Adrenal gland (tissue), 9 donors: ENCODE measurements at regions not wholly inside any gene's neighbourhood (a gene's known extent, or its start where the extent isn't known, plus 50 kb on each side); places are given as distances from the start of the nearest gene placed in this dataset.
"Not testable (repeated sequence)": the region's sequence is repeated elsewhere in the genome, so short reads cannot be mapped to it uniquely, and the experiment has no call there.

Experiments used
- DNase-seq, 7 donors: peaks; one replicate each; pipeline ENCODE4 v3.0.0-alpha.2; 2019 to 2020
- H3K27ac ChIP-seq, 5 donors: fragments of 200-600 bp; sonication (generic) in 4 of 5; 1 replicate in 3 of 5; 2 replicates in 2 of 5; pipeline versions ENCODE4 v1.5.1 to v1.8.0; 2016 to 2020; ENCODE audit warnings: mild to moderate bottlenecking in 1 of 5
- H3K27me3 ChIP-seq: fragments of 200-600 bp; 2 replicates; pipeline ENCODE4 v1.8.0; 2021
- H3K36me3 ChIP-seq, 2 donors: fragments of 200-600 bp; replicated peaks in 1 of 2; 1 replicate in 1 of 2; 2 replicates in 1 of 2; pipeline versions ENCODE4 v1.5.1 to v1.8.0; 2018 to 2022
- H3K4me1 ChIP-seq, 2 donors: fragments of 200-600 bp; replicated peaks in 1 of 2; 1 replicate in 1 of 2; 2 replicates in 1 of 2; pipeline versions ENCODE4 v1.5.1 to v1.8.0; 2018 to 2021
- H3K4me3 ChIP-seq, 4 donors: fragments of 200-600 bp; sonication (generic) in 3 of 4; one replicate each; pipeline ENCODE4 v1.5.1; 2016 to 2018
- H3K9me3 ChIP-seq, 3 donors: fragments of 200-600 bp; sonication (generic) in 1 of 3; replicated peaks in 1 of 3; 1 replicate in 2 of 3; 2 replicates in 1 of 3; pipeline versions ENCODE4 v1.5.1 to v1.8.0; 2016 to 2021
- POLR2A ChIP-seq, 2 donors: fragments of 450-650 bp; IDR thresholded peaks; one replicate each; pipeline ENCODE4 v1.6.1; 2017; ENCODE audit warnings: antibody characterized with exemption in 2 of 2, mild to moderate bottlenecking in 2 of 2, moderate library complexity in 1 of 2
- WGBS, 4 donors: extraction: QIAGEN DNeasy Blood & Tissue Kit in 2 of 4; methylation state at CpG; one replicate each; pipeline versions ENCODE4 v1.1.5 to v1.1.7; 2013 to 2017; 5-methylcytosine and 5-hydroxymethylcytosine counted together
- intact Hi-C, 2 donors: fragments of 100-400 bp; cut with DNase I; formaldehyde crosslinking; loops; one replicate each; pipeline versions ENCODE4 v1.14.1 to v1.15.0; 2022 to 2023
- TF ChIP-seq, protein P1 (sequence below), 6 experiments: fragments of 450-650 bp in 4 of 6; fragments of 200-600 bp in 2 of 6; sonication (generic) in 1 of 6; IDR thresholded peaks; 1 replicate in 5 of 6; 2 replicates in 1 of 6; pipeline versions ENCODE4 v1.5.1 to v1.8.0; 2016 to 2021; ENCODE audit warnings: antibody characterized with exemption in 6 of 6, mild to moderate bottlenecking in 2 of 6, moderate library complexity in 1 of 6
- donor health status: healthy with polysubstance abuse.
- donor health status: Bipolar disorder and iron deficiency.
- donor health status: DM: yes; HTN: yes; CAD: no.
- donor health status: DM: no; HTN: no; CAD: no.
- donor health status: DM: no; HTN: no; CAD: no.

DNA sequence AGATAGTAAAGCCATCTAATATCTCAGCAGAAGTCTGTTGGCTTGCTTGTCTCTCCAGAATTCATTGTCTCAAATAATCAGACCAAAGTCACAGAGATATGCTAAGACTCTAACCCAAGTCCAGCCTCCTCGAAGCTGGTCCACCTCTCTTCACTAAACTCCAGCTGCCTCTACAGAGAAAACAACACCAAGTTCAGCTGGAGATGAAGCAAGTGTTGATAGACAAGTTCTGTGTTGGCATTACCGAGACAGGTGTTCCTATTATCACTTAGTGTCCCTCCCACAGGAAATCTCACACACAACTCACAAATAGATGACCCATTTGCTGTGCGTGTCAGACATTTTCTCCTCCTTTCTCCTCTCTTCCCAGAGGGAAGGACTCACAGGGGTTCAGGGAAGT, 164.4 kb upstream of the ANKFN1 start:
- no peak for TF ChIP-seq POLR2A (IDR thresholded peaks at IDR 0.05)
- TF ChIP-seq, protein P1, sequence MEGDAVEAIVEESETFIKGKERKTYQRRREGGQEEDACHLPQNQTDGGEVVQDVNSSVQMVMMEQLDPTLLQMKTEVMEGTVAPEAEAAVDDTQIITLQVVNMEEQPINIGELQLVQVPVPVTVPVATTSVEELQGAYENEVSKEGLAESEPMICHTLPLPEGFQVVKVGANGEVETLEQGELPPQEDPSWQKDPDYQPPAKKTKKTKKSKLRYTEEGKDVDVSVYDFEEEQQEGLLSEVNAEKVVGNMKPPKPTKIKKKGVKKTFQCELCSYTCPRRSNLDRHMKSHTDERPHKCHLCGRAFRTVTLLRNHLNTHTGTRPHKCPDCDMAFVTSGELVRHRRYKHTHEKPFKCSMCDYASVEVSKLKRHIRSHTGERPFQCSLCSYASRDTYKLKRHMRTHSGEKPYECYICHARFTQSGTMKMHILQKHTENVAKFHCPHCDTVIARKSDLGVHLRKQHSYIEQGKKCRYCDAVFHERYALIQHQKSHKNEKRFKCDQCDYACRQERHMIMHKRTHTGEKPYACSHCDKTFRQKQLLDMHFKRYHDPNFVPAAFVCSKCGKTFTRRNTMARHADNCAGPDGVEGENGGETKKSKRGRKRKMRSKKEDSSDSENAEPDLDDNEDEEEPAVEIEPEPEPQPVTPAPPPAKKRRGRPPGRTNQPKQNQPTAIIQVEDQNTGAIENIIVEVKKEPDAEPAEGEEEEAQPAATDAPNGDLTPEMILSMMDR (IDR thresholded peaks at IDR 0.05), result no peak
- H3K27ac ChIP-seq, result no peak overlapping the region
- no peaks in the 10 kb centered on the region for H3K4me1 ChIP-seq
- intact Hi-C loops, result no loop called here
- 55 to 68% (median 62%) methylated on average over 3 of the region's 3 CpGs for WGBS, 4 donors
- H3K36me3 ChIP-seq, result no peaks in the 10 kb centered on the region
- no peak for DNase-seq
- no peaks in the 10 kb centered on the region for H3K9me3 ChIP-seq
- H3K27me3 ChIP-seq, result no peaks in the 10 kb centered on the region
- no peak overlapping the region for H3K4me3 ChIP-seq

DNA sequence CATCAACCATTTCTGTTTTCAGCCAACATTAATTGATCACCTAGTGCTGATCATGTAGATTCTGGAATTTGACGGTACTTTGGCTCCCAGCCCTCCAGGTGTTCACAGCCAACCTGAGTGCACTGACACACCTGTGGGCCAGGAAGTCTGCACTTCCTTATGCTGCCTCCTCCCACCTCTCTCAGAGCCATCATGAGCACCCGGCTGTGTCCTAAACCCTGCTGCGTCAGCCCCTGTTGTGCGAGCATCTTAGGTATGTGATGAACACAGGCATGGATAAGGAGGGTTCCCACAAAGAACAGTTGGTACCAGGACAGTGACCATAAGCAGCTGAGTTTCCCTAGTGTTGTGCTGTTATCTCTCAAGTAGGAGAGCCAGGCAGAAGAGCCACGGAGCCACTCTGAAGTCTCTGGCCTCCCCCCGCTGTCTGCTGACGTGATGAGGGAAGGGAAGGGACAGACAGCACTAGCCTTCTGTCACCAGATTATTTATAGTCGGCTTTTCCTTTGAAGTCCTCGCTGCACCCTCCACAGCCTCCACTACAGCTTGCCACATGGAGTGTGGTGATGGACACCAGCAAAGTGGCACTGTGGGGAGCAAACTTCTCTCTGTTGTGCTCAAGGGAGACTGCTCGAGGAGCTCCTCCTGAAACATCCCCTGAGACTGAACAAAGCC, 162.8 kb upstream of the ANKFN1 start:
- intact Hi-C loops, result no loop called here
- no peak overlapping the region for H3K4me3 ChIP-seq
- no peaks in the 10 kb centered on the region for H3K9me3 ChIP-seq
- H3K36me3 ChIP-seq, result no peaks in the 10 kb centered on the region
- no peaks in the 10 kb centered on the region for H3K27me3 ChIP-seq
- no peaks in the 10 kb centered on the region for H3K4me1 ChIP-seq
- TF ChIP-seq POLR2A (IDR thresholded peaks at IDR 0.05), result no peak
- TF ChIP-seq, protein P1 (IDR thresholded peaks at IDR 0.05), result no peak
- DNase-seq, result no peak
- no peak overlapping the region for H3K27ac ChIP-seq
- WGBS, 4 donors, result 22 to 34% (median 29%) methylated on average over 8 to 10 of the region's 10 CpGs

DNA sequence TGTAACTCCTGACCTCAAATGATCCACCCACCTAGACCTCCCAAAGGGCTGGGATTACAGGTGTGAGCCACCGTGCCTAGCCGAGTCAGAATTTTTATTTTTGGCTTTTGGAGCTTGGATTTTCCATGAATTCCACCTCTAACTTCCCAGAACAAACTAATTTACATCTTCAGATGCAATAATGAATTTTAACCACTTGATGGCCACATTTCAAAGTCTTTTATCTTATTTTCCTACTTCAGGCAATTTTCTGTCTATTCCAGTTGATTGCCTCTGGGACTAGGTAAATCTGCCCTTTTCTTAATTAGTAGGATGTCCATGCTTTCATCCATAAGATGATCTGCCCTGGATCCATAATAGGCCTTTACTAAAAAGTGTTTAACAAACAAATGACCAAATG, 156.4 kb upstream of the ANKFN1 start:
- 70 to 87% (median 83%) methylated on average over 2 of the region's 2 CpGs for WGBS, 4 donors

DNA sequence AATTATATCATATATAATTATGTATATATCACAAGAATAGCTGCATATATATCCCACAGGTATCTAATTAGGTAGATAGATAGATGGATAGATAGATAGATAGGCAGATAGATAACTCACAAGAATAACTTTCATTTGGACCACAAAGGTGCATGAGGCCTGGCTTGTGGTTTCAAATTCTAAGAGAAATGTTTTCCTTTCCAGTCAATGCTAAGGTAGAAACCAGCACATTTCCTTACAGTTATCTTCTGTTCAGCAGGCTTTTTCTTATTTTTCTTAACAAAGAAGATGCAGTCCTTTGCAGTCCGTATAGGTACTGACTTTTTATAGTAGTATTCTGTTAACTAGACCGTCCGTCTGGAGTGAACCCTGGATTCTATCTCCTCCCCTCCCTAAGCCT, 152.9 kb upstream of the ANKFN1 start:
- H3K36me3 ChIP-seq, result no peaks in the 10 kb centered on the region
- 77 to 82% (median 79%) methylated on average over 3 of the region's 3 CpGs for WGBS, 4 donors
- H3K27me3 ChIP-seq, result no peaks in the 10 kb centered on the region
- H3K4me1 ChIP-seq, result no peaks in the 10 kb centered on the region
- H3K4me3 ChIP-seq, result no peak overlapping the region
- intact Hi-C loops, result loop anchor here in 1 of 2 donors (10.0 kb wide), 1 partner anchor 64 kb away; no protein-coding TSS in a partner anchor
- no peak for DNase-seq
- H3K9me3 ChIP-seq, result no peaks in the 10 kb centered on the region
- H3K27ac ChIP-seq, result no peak overlapping the region
- no peak for TF ChIP-seq POLR2A (IDR thresholded peaks at IDR 0.05)
- TF ChIP-seq, protein P1 (IDR thresholded peaks at IDR 0.05), result no peak

More for the DNA sequence above, 156.4 kb upstream of the ANKFN1 start:
- H3K36me3 ChIP-seq, result no peaks in the 10 kb centered on the region
- no peak overlapping the region for H3K27ac ChIP-seq
- intact Hi-C loops, result no loop called here
- H3K4me3 ChIP-seq, result no peak overlapping the region
- DNase-seq, result no peak
- TF ChIP-seq, protein P1 (IDR thresholded peaks at IDR 0.05), result no peak
- TF ChIP-seq POLR2A (IDR thresholded peaks at IDR 0.05), result no peak
- no peaks in the 10 kb centered on the region for H3K9me3 ChIP-seq
- no peaks in the 10 kb centered on the region for H3K27me3 ChIP-seq
- H3K4me1 ChIP-seq, result no peaks in the 10 kb centered on the region

DNA sequence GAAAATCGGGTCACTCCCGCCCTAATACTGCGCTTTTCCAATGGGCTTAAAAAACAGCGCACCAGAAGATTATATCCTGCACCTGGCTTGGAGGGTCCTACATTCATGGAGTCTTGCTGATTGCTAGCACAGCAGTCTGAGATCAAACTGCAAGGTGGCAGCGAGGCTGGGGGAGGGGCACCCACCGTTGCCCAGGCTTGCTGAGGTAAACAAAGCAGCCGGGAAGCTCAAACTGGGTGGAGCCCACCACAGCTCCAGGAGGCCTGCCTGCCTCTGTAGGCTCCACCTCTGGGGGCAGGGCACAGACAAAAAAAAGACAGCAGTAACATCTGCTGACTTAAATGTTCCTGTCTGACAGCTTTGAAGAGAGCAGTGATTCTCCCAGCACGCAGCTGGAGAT, 150.6 kb upstream of the ANKFN1 start:
- not testable (repeated sequence) for H3K4me1 ChIP-seq, H3K9me3 ChIP-seq, H3K27me3 ChIP-seq, H3K4me3 ChIP-seq, H3K27ac ChIP-seq, DNase-seq, H3K36me3 ChIP-seq
- 80 to 91% (median 84%) methylated on average over 6 to 8 of the region's 8 CpGs for WGBS, 4 donors
- intact Hi-C loops, result loop anchor here in 1 of 2 donors (10.0 kb wide), 1 partner anchor 62 kb away; no protein-coding TSS in a partner anchor
